ENCODE measurements at regions not wholly inside any gene's neighbourhood (a gene's known extent, or its start where the extent isn't known, plus 50 kb on each side); places are given as distances from the start of the nearest gene placed in this dataset.

- TF ChIP-seq CTCF (IDR thresholded peaks at IDR 0.05; ENCODE audit: low read length): no peak
- TF ChIP-seq EZH2 (optimal IDR thresholded peaks at IDR 0.05; ENCODE audit: low read depth, low read length): no peak
- no peak for TF ChIP-seq EZH2phosphoT487 (IDR thresholded peaks at IDR 0.05; ENCODE audit: low read length)
These were observed 122.0 kb downstream of the SPP2 start for GRCh38 chr2:234172532-234172931.
